G401 (cell line): ENCODE measurements at regions not wholly inside any gene's neighbourhood (a gene's known extent, or its start where the extent isn't known, plus 50 kb on each side); places are given as distances from the start of the nearest gene placed in this dataset.
"Not testable (repeated sequence)": the region's sequence is repeated elsewhere in the genome, so short reads cannot be mapped to it uniquely, and the experiment has no call there.

Experiments
- DNase-seq: peaks from one replicate; pipeline ENCODE4 v3.0.0-alpha.2; 2015; ENCODE audit warnings: low spot score
- in situ Hi-C: cut with HindIII; loops from 2 replicates; pipeline ENCODE4 v1.10.0; 2016; ENCODE audit warnings: low sequenced_read_pairs, mixed read lengths

DNA sequence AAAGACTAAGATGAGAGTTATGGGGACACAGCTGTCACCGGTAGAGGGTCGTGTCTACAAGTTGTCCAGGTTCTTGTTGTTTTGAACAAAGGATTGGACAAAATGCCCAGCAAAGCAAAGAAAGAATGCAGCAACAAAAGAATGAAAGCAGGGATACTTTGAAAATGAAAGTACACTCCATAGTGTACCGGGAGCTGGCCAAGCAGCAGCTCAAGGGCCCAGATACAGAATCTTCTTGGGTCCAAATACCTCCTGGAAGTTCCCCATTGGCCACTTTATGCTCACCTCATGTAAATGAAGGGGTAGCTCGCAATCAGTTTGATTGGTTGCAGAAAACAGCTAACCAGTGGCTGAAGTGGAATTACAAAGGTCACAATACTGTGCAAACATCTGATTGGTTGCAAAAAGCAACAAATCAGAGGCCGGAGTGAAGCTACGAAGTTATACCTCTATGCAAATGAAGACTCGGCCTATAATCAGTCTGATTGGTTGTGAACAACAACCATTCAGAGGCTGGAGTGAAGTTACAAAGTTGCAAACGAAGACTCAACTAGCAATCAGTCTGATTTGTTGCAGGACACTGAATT, 474.9 kb upstream of the TMEFF2 start:
- DNase-seq: no peak
- in situ Hi-C loops: no loop called here

DNA sequence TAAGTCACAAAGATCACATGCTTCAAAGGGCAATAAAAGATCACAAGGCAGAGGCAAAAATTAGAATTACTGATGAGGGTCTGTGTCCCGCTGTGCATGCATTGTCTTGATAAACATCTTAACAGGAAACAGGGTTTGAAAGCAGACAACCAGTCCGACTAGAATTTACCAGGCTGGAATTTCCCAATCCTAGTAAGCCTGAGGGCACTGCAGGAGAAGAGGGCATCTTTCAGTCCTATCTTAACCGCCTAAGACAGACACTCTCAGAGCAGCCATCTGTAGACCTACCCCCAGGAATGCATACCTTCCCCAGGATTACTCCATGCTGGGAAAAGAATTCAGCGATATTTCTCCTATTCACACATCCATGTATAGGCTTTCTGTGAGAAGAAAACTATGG, 465.8 kb upstream of the TMEFF2 start:
- not testable (repeated sequence) for DNase-seq

DNA sequence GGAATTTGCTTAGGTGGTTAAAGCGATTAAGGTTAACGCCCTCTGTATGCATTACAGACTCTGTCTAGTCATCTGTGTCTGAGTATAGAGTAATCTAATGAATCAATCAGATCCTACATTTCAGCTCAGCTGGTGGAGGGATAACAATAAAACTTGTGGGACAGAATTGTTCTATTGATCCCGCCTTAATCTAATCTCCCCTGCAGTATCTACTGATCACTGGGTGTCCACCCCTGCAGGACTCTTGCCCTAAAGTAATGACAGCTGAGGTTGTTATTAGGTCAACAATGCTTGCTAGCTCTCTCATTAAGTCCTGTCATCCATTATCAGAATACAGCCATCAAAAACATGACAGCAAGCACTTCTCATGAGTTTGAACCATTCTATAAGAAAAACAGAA, 462.6 kb upstream of the TMEFF2 start:
- in situ Hi-C loops: no loop called here
- DNase-seq: no peak

More for the DNA sequence above, 465.8 kb upstream of the TMEFF2 start:
- in situ Hi-C loops: not testable (repeated sequence)

DNA sequence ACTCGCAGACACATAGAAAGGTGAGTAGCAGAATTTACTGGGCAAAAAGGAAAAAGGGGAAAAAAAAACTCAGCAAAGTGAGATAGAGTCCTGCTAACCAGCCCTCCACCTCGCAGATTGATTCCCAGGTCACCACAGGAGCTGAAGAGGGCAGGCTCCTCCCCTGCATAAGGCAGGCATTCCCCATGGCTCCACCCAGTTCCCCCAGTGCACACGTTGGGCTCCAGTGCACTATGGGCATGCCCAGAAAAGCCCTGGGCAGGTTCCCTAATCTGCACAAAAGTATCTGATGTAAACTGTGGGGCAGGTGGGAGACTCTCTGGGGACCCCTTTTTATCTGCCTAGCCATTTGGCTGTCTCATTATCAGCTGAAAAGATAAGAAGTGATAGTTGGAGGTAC, 461.2 kb upstream of the TMEFF2 start:
- in situ Hi-C loops: no loop called here
- no peak for DNase-seq

DNA sequence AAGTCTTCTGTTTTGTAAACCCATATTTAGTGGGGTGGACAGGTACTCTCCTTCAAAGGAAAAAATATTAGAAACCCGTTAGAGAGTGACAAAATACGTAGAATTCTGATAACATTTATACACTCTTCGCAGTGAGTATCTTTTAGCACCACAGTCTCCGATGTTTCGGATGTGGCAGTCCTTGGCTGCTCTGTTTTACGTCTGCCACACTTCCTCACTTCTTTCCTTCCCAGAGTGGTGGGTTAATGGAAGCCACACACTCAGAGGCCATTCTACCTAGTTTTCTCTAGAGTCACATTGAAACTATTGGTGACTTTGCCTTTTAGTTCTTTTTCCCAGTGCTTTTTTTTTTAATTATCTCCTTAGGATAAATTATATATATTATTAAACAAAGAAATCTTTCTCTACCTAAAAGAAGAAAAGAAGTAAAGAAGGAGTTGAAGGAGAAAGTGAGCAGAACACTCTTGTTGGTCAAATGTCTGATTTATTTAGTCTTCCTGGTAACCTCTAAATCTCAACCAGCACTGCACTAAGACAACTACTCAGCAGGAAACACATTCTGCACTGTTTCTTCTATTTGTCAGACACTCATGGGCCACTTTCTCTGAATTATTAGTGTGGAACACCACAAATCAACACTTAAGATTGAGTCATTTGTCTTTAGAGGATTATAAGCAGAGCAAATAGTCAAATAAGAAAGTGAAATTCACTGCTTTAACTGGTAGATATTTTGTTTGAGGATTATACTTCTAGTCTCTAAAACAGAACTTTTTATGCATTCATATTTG, 451.3 kb upstream of the TMEFF2 start:
- DNase-seq: no peak
- in situ Hi-C loops: no loop called here

DNA sequence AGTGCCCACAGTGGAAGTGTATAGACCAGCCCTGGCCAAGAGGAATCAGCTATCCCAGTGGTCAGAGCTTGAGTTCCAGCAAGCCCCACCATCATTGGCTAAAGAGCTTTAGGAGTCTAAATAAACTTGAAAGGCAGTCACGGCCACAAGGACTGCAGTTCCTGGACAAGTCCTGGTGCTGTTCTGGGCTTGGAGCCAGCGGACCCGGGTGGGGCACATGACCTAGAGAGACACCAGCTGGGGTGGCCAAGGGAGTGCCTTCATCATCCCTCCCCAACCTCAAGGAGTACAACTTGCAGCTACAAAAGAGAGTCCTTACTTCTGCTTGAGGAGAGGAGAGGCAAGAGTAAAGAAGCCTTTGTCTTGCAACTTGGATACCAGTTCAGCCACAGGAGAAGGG, 439.8 kb upstream of the TMEFF2 start:
- in situ Hi-C loops: no loop called here
- no peak for DNase-seq

DNA sequence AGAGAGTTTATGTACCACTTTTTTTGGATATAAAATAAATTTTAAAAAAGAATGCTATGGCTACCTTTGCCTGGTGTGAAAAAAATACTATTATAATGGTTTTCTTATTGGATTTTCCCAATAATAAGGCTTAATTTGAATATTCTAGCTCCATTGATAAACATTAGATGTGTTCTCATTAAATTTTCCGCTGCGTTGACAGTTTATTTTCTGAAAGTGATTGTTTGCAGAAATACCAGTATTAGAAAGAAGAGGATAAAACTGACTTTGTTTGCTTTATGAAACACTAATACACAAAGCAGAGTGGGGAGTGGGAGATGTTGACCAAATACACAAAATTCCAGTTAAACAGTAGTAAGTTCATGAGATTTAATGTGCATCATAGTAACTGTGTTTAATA, 433.3 kb upstream of the TMEFF2 start:
- no peak for DNase-seq
- in situ Hi-C loops: no loop called here

DNA sequence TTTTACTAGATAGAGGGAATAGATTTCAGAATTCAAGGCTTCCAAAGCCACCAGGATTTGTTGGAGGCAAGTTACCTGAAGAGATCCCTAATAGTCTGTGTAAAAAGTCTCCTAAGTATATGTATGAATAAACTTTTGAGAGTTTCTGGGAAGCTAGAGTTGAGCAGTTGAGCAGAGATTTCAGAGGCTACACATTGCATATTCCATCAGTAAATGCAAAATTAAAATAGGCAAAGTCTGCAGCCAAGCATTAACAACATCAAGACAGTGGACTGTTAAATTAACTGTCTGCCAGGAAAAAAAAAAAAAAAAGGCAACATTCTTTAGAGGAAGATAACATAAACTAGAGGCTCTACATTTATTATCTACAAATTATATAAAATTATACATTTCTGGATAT, 420.4 kb upstream of the TMEFF2 start:
- in situ Hi-C loops: no loop called here
- DNase-seq: no peak

DNA sequence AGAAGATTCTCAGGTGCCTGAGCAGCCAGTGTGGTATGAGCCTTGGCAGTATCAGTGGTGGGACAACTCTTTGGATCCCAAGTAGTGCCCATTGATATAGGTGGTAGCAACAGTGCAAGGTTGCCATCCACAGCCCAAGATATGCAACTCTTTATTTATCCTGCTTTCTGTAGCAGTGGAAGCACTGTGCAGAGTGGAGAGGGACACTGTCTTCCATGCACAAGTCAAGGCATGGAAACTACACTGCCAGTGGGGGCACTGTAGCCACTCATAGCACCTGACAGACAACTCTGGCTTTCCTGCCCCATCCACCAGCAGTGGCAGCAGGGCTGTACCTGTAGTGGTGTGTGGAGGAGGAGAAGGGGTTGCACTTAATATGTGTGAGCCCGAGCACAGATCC, 409.6 kb upstream of the TMEFF2 start:
- in situ Hi-C loops: no loop called here

DNA sequence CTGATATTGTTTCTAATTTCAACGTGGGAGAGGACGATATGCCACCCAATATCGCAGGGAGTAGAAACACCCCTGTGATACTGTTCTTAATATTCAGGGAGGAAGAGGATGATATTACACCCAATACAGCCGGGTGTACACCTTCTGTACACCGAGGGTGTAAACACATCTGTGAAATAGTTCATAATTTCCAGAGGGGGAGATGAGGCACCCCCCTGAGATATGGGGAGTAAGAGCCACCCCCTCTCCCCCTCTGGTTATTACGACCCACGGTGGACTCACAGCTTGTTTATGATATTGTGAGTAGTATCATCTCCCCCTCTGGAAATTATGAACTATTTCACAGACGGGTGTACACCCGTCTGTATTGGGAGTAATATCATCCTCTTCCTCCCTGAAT, 403.9 kb upstream of the TMEFF2 start:
- DNase-seq, in situ Hi-C loops: not testable (repeated sequence)

More for the DNA sequence above, 409.6 kb upstream of the TMEFF2 start:
- DNase-seq: no peak

DNA sequence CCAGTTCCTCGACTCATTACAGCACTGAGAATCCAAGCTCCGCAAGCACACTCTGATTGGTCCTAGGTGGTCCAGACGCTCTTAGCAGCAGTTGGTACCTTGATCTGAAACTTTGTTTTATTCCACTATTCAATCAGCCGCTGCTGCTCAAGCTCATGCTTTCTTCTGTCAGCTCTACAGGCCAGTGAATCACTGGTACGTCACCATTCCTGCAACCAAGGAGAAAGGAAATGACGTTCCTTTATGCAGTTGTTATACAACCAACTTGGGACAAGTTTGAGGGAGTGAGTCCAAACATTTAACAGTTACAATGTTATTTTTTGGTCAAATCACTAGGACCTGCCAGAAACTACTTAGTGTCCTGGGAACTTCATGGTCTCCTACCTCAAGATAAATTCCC, 398.8 kb upstream of the TMEFF2 start:
- in situ Hi-C loops: no loop called here
- DNase-seq: no peak

DNA sequence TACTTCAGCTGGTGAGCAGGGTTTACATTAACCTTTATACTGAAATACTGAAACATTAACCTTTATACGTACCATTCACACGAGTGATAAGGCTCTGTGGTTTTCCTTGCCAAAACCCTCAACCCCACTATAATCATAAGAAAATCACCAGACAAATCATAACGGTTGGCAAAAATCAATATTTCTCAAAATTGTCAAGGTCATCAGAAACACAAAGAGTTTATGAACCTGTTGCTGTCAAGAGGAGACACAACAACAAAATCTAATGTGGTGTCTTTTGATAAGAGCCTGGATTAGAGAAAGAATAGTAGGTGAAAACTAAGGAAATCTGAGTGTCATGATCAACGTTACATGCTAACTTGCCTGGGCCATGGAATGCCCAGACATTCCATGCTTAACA, 396.9 kb upstream of the TMEFF2 start:
- in situ Hi-C loops: no loop called here
- DNase-seq: no peak

DNA sequence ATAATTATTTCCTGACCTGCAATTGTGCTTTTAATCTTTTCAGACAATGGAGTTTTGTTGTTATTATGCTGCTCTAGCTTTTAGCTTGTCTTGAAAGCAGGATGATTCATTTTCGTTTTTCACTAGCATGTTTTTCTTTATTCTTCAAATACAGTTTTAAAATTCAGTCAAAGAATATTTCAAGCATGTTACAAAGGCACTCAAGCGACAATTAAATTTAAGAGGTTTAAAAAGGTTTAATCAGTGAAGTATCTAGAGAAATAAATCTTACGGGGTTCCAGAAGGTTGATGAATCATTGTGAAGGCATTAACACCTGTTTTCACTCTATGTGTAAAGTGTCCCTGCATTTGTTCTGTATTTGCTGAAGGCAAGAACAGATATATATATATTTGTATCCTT, 390.7 kb upstream of the TMEFF2 start:
- in situ Hi-C loops: no loop called here
- DNase-seq: no peak

DNA sequence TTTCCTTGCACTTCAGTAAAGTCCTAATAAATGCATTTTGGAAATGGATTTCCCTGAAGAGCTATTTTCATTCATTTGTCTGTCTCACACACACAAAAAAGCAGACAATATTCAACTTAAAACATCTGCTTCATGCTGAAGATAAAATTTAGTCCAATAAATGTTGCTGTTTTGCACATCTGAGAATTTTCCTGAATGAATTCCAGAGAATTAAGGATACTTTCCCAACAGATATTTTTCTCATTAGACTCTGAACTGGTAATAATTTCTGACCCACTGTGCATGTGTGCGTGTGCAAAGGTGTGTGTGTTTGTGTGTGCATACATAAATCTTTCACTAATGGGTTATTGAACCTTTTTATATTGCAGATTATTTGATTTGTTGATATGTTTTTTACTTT, 390.2 kb upstream of the TMEFF2 start:
- no peak for DNase-seq
- in situ Hi-C loops: no loop called here

DNA sequence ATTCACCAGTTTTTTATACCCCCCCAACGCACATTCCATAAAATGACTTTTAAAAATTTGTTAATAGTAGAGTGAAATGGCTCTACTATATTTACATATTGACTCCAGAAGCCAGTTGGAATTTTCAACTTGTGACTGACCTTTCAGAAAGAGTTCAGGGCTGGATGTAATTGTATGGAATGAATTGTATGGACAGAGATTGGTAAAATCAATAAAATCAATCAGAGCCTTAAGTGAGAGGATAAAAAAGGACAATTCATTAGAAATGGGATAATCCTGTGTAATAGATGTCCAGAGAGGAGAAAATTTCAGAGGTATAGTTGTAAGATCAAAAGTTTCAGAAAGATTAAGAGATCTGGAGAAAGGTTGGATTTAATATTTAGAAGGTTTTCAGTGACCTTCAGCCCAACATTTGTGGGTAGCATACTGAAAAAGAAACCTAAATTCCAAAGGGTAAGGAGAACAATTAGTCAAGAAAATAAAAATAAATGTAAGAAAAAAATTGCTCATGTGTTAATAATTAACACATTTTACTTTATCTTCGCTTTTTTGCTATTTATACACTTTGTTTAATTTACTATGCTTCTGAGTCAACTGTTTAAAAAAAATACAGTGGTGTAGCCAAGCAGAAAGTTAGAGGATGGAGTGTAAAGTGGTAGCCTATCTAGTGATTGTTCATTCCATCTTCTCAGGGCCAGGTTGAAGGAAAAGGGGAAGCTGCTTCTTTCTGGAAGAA, 385.4 kb upstream of the TMEFF2 start:
- no peak for DNase-seq
- in situ Hi-C loops: no loop called here

DNA sequence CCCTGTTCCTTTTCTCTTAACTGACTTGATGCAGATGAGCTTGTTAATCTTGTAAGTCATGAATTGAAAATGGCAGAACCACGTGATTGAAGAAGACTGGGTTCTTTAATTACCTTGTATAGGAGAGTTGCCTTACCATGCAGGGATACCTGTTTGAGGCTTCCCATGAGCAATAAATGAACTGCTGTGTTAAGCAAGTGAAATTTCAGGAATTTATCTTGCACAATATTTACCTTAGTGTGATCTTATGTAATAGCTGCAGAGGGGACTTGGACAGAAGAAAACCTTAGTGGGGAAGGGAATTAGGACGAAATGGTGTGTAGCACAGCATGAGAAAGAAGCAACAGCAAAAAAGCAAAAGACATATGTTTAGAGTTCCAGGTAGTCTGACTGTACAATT, 384.0 kb upstream of the TMEFF2 start:
- DNase-seq: no peak
- in situ Hi-C loops: no loop called here

DNA sequence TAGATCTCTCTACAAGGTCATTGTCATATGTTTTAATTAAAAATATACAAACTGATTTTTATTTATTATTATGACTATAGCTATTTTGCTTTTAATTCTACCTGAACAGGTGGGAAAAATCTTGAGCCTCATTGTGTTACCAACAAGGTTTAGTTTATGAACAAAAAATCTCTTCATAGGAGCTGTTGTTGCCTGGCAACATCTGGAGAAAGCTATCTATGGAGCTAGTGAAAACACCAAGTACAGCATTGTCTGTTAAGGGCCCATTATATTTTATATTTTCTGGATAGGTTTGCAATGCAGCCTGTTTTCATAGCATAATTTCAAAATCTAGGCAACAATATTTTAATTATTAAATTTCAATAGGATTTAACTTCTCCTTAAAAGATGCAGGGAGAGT, 383.0 kb upstream of the TMEFF2 start:
- DNase-seq: no peak
- in situ Hi-C loops: no loop called here

DNA sequence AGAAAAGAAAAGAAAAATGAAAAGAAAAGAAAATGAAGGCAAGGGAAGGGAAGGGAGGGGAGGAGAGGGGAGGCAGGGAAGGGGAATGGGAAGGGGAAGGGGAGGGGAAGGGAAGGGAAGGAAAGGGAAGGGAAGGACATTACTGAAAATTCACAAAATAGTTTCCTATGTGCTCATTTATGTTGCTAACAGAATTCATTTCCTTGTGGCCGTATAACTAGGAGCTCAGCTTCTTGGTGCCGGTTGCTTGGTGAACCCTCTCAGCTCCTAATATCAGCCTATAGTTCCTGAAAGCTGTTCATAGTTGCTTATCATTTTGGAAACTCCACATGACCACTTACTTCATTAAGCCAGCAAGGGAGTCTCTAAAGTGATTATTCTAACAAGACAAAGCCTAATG, 379.8 kb upstream of the TMEFF2 start:
- in situ Hi-C loops: no loop called here
- DNase-seq: no peak

DNA sequence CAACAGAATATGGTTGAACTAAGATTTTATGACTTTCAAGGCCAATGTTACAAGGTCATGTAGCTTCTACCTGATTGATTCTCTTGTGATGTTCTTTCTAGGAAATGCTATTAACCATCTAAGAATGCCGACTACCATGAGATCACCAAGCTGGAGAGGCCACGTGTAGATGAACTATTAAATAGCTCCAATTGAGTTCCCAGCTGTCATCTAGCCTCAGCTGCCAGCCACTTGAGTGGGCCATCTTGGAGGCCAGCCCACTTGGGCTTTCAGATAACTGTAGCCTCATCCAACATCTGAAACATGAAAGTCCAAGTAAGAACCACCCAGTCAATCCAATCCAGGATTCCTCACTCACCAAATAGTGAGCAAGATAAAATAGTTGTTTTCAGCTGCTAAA, 376.9 kb upstream of the TMEFF2 start:
- in situ Hi-C loops: no loop called here

DNA sequence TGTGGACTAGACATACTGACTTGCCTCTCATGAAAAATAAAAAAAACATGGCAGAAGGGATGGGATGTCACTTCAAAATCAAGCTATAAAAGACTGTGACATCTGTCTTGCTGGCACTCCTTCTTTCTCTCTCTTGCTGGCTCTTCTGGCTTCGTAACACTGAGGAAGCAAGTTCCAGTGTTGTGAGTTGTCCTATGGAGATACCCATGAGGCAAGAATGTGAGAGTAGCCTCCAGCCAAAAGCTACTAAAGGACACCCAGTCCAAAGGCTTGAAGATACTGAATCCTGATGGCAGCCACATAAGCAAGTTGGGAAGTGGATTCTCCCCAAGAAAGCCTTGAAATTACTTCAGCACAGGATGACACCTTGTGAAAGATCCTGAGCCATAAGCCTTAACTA, 376.1 kb upstream of the TMEFF2 start:
- in situ Hi-C loops: no loop called here
- no peak for DNase-seq

More for the DNA sequence above, 376.9 kb upstream of the TMEFF2 start:
- no peak for DNase-seq
